Suprapubic skin (tissue), 4 donors: ENCODE measurements at regions not wholly inside any gene's neighbourhood (a gene's known extent, or its start where the extent isn't known, plus 50 kb on each side); places are given as distances from the start of the nearest gene placed in this dataset.

Experiments used
- EP300 ChIP-seq: sonication (generic); formaldehyde crosslinking; IDR thresholded peaks from one replicate; pipeline ENCODE4 v1.6.1; 2017; ENCODE audit warnings: antibody characterized with exemption
- POLR2A ChIP-seq, 2 donors: fragments of 450-650 bp; IDR thresholded peaks; one replicate each; pipeline ENCODE4 v1.6.1; 2017; ENCODE audit warnings: antibody characterized with exemption in 2 of 2, mild to moderate bottlenecking in 2 of 2, moderate library complexity in 2 of 2
- POLR2AphosphoS5 ChIP-seq, 3 donors: sonication (generic); formaldehyde crosslinking; IDR thresholded peaks; one replicate each; pipeline ENCODE4 v1.6.1; 2017; ENCODE audit warnings: antibody characterized with exemption in 3 of 3
- TF ChIP-seq, protein P1 (sequence below), 2 donors: fragments of 200-600 bp in 1 of 2; fragments of 450-650 bp in 1 of 2; sonication (generic) in 1 of 2; IDR thresholded peaks; one replicate each; pipeline ENCODE4 v1.5.1; 2016 to 2019; ENCODE audit warnings: antibody characterized with exemption in 2 of 2, mild to moderate bottlenecking in 1 of 2, moderate library complexity in 1 of 2

DNA sequence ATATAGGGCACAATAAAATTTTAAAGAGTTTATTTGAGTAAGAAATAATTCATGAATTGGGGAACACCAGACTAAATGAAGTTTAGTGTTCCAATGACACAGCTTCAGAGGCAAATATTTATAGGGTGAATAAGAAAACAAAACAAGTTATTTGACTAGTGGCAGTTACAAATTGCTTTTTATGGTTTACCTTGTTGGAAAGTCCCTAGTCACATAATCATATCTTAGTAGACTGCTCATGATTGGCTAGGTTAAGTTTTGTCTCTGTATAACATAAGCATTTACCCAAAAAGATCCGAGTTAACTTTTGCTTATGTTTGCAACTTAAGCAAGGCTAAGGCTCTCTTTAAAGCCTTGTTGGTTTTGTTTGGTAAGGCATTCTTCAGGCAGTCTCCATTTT, 224.7 kb upstream of the MIR17HG start:
- TF ChIP-seq, protein P1, sequence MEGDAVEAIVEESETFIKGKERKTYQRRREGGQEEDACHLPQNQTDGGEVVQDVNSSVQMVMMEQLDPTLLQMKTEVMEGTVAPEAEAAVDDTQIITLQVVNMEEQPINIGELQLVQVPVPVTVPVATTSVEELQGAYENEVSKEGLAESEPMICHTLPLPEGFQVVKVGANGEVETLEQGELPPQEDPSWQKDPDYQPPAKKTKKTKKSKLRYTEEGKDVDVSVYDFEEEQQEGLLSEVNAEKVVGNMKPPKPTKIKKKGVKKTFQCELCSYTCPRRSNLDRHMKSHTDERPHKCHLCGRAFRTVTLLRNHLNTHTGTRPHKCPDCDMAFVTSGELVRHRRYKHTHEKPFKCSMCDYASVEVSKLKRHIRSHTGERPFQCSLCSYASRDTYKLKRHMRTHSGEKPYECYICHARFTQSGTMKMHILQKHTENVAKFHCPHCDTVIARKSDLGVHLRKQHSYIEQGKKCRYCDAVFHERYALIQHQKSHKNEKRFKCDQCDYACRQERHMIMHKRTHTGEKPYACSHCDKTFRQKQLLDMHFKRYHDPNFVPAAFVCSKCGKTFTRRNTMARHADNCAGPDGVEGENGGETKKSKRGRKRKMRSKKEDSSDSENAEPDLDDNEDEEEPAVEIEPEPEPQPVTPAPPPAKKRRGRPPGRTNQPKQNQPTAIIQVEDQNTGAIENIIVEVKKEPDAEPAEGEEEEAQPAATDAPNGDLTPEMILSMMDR (IDR thresholded peaks at IDR 0.05) = no peak
- no peak for TF ChIP-seq POLR2AphosphoS5 (IDR thresholded peaks at IDR 0.05)
- TF ChIP-seq POLR2A (IDR thresholded peaks at IDR 0.05) = no peak
- TF ChIP-seq EP300 = no peak
